ENCODE measurements at regions not wholly inside any gene's neighbourhood (a gene's known extent, or its start where the extent isn't known, plus 50 kb on each side); places are given as distances from the start of the nearest gene placed in this dataset.

DNA sequence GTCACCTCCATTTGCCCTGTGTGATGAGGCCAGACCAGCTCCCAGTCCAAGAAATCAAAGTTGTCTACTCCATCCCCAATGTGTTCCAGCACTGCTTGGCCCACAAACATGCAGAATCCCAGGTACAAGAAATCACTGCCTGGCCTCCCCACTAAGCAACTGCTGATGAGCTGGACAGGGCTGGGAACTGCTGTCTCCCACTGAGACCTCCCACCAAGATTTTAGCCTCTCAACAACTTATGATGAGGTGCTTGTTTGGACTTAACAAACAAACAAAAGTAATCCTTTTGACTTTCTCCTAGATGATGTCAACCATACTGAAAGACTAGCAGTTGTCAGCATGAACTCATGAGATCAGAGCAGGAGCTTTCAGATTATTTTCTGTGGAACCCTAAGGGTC lies 260.1 kb upstream of the UBE2E2 start:
- TF ChIP-seq YY1 (IDR thresholded peaks at IDR 0.05; ENCODE audit: extremely low read depth, insufficient replicate concordance, low read depth, low read length) (no peak), ZFX (IDR thresholded peaks at IDR 0.05) (no peak), CEBPB (IDR thresholded peaks at IDR 0.05; ENCODE audit: low read depth) (no peak), FOSL1 (IDR thresholded peaks at IDR 0.05; ENCODE audit: low read depth) (no peak), JUND (IDR thresholded peaks at IDR 0.05) (no peak), CBX3 (IDR thresholded peaks at IDR 0.05; ENCODE audit: low read depth) (no peak), SP1 (IDR thresholded peaks at IDR 0.05; ENCODE audit: low read depth) (no peak), ELF1 (IDR thresholded peaks at IDR 0.05; ENCODE audit: borderline replicate concordance, low read depth) (no peak)
- TF ChIP-seq, protein P1, sequence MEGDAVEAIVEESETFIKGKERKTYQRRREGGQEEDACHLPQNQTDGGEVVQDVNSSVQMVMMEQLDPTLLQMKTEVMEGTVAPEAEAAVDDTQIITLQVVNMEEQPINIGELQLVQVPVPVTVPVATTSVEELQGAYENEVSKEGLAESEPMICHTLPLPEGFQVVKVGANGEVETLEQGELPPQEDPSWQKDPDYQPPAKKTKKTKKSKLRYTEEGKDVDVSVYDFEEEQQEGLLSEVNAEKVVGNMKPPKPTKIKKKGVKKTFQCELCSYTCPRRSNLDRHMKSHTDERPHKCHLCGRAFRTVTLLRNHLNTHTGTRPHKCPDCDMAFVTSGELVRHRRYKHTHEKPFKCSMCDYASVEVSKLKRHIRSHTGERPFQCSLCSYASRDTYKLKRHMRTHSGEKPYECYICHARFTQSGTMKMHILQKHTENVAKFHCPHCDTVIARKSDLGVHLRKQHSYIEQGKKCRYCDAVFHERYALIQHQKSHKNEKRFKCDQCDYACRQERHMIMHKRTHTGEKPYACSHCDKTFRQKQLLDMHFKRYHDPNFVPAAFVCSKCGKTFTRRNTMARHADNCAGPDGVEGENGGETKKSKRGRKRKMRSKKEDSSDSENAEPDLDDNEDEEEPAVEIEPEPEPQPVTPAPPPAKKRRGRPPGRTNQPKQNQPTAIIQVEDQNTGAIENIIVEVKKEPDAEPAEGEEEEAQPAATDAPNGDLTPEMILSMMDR (IDR thresholded peaks at IDR 0.05 in 2 of 3, conservative IDR thresholded peaks at IDR 0.05 in 1 of 3; ENCODE audit: borderline replicate concordance in 1 of 3, insufficient read depth in 1 of 3, low read depth in 2 of 3, low read length in 2 of 3) = no peak
- TF ChIP-seq, protein P2, sequence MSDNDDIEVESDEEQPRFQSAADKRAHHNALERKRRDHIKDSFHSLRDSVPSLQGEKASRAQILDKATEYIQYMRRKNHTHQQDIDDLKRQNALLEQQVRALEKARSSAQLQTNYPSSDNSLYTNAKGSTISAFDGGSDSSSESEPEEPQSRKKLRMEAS (IDR thresholded peaks at IDR 0.05) = no peak
- TF ChIP-seq, protein P3, sequence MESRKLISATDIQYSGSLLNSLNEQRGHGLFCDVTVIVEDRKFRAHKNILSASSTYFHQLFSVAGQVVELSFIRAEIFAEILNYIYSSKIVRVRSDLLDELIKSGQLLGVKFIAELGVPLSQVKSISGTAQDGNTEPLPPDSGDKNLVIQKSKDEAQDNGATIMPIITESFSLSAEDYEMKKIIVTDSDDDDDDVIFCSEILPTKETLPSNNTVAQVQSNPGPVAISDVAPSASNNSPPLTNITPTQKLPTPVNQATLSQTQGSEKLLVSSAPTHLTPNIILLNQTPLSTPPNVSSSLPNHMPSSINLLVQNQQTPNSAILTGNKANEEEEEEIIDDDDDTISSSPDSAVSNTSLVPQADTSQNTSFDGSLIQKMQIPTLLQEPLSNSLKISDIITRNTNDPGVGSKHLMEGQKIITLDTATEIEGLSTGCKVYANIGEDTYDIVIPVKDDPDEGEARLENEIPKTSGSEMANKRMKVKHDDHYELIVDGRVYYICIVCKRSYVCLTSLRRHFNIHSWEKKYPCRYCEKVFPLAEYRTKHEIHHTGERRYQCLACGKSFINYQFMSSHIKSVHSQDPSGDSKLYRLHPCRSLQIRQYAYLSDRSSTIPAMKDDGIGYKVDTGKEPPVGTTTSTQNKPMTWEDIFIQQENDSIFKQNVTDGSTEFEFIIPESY (IDR thresholded peaks at IDR 0.05; ENCODE audit: extremely low read depth, insufficient replicate concordance, low read length) = no peak
- TF ChIP-seq, protein P4, sequence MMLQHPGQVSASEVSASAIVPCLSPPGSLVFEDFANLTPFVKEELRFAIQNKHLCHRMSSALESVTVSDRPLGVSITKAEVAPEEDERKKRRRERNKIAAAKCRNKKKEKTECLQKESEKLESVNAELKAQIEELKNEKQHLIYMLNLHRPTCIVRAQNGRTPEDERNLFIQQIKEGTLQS (IDR thresholded peaks at IDR 0.05) = no peak
- no TSS peak for BruUV-seq (replicated peaks)
- RAD21 ChIA-PET (ENCODE audit: low non-redundant PET in 1 of 2, low total read pairs in 2 of 2, uncharacterized antibody in 2 of 2, unreplicated experiment in 2 of 2) = no interaction called here
- H3K4me3 ChIP-seq (replicated peaks in 1 of 2; ENCODE audit: low read depth in 1 of 2, low read length in 2 of 2) = no peak overlapping the region
- H3K79me2 ChIP-seq (ENCODE audit: insufficient read depth, low read length) = no peaks in the 10 kb centered on the region
- no peaks in the 10 kb centered on the region for H3K27me3 ChIP-seq (ENCODE audit: insufficient read depth, low read length)
- intact Hi-C loops (cut with micrococcal nuclease) = no loop called here
- H2AFZ ChIP-seq (ENCODE audit: low read depth, low read length, poor library complexity, severe bottlenecking) = no peak overlapping the region
- H3K9me2 ChIP-seq (ENCODE audit: insufficient read depth) = no peaks in the 10 kb centered on the region
- H3K4me2 ChIP-seq (ENCODE audit: low read length) = no peak overlapping the region
- no peak overlapping the region for H3K27ac ChIP-seq (ENCODE audit: low read depth, low read length)
- ATAC-seq = no peak
- H4K20me1 ChIP-seq (ENCODE audit: insufficient read depth) = no peaks in the 10 kb centered on the region
- no peaks in the 10 kb centered on the region for H3K9me3 ChIP-seq (ENCODE audit: control insufficient read depth in 1 of 2, insufficient read depth in 1 of 2, low read depth in 1 of 2, low read length in 2 of 2)
- H3K4me1 ChIP-seq (ENCODE audit: control insufficient read depth in 1 of 2, insufficient read depth in 2 of 2, low read length in 2 of 2) = no peaks in the 10 kb centered on the region
- POLR2A ChIA-PET = no interaction called here
- CTCF ChIA-PET = no interaction called here
- no peak for DNase-seq (ENCODE audit: low read depth, low spot score)
- H3K36me3 ChIP-seq (ENCODE audit: control insufficient read depth in 1 of 2, insufficient read depth in 2 of 2, low read length in 2 of 2) = no peaks in the 10 kb centered on the region
- H3K9ac ChIP-seq (ENCODE audit: low read length) = no peak overlapping the region
